GM21717 (cell line): ENCODE measurements at regions not wholly inside any gene's neighbourhood (a gene's known extent, or its start where the extent isn't known, plus 50 kb on each side); places are given as distances from the start of the nearest gene placed in this dataset.

Experiments
- ATAC-seq: cut with Tn5 transposase; IDR thresholded peaks from one replicate; pipeline ENCODE4 v1.9.1; 2021; ENCODE audit warnings: mild to moderate bottlenecking, moderate library complexity; ENCODE audit not compliant: unreplicated experiment

DNA sequence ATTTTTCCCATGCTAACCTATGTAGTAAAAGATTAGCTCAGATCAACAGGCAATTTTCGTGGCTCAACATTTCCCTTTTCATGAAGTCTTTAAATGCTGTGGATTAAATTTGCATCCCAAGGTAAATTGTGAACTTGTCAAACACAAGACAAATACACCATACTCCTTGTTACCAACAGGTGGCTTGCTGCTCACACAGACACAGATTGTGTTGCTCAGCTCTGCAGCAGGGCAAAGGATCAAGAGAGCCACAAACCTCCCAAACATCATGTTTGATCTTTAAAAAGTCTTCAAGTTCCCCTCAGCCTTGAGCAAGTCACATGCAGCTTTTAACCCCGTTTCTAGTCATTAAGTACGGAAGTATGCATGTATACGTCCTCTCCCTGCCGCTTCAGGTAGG is 119.6 kb upstream of the CNTNAP4 start:
- ATAC-seq: no peak

DNA sequence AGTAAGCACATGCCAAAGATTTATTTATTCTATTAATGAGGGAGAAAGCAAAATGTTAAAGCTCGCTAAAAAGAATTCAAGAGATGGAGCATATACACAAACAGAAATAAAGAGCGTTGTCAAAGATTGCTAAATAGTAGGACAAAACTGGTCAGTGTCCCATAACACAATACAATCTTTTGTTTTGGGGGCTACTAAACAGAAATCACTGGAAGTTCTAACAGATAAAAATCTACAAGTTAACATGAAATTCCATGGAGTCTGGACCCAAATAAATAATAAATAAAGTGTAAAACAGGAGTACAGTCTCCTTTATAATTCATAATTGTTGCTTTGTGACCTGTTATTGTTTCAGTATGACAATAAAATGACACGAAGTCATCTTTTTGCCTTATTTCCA is 115.2 kb upstream of the CNTNAP4 start:
- no peak for ATAC-seq

DNA sequence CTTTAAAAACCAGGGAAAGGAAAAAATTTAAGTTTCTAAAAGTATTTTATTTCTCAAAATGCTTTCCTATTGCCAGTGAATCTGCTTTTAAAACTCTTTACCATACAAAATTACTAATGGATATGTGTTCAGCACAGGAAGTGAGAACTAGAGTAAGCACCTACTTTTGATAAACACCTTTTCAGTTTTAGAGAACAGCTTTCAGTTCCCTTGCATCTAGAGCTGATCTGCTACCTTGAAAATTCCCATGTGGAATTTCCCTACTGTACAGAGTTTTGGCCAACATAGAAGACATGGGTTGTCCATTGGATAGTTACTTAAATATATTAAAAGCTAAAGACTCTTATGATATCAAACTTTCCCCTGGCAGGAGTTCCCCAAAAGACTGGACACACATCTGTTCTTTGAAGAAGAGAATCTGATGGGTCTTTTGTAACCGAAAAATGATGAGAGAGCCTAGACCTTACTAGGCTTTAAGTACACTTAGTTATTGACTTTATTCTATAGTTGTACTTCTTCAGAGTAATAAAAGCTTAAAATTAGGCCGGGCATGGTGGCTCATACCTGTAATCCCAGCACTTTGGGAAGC is 112.1 kb upstream of the CNTNAP4 start:
- peak; percentile 62 for ATAC-seq

DNA sequence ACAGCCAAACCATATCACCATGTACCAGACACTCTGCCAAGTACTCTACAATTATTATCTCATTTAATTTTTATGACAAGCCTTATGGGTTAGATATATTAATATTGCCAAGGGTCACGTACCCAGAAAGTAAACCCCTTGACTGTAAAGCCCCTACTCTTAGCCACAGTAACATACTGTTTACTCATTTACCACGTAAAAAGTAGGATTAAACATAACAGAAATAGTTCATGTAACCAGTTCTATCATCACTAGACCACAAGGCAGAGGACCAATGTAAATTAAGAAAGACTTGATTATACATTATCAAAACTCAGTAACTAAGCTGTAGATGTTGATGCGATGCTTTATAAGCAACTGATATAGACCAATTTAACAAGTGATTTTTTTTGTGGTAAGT is 101.5 kb upstream of the CNTNAP4 start:
- no peak for ATAC-seq

DNA sequence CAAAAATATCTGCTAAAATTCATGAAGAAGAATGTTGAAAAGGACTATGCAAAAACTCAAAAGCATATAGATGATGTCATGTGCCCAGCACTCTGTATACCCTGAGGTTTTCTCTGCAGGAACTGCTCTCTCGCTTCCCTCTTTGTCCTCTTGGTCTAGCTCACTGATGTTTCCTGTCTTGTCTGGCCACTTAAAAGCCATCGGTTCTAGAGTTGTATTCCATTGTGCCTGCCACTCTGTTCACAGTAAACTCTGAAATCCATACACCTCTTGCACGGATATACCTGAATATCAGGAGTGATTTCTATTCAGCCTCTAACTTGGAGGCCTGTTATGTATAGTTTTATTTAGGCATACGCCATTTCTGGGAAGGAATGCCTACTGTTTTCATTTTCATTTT is 101.0 kb upstream of the CNTNAP4 start:
- ATAC-seq: peak; percentile 97

DNA sequence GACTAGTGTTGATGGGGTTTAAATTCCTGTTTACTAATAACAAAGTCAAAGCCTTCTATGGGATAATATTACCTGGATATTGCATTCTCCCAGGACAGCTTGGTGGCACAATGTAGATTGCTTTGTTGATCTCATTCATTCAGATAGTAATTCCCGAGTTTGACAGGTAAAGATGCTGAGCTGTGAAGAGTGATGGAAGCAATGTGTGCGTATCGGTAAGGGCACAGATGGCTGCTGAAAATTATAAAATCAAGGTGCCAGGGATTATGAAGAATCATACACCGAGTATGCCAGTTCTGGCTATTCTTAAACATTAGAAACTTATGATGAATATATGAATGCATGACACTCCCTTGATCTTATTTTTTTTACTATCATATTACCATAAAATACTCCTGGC is 100.6 kb upstream of the CNTNAP4 start:
- ATAC-seq: no peak

DNA sequence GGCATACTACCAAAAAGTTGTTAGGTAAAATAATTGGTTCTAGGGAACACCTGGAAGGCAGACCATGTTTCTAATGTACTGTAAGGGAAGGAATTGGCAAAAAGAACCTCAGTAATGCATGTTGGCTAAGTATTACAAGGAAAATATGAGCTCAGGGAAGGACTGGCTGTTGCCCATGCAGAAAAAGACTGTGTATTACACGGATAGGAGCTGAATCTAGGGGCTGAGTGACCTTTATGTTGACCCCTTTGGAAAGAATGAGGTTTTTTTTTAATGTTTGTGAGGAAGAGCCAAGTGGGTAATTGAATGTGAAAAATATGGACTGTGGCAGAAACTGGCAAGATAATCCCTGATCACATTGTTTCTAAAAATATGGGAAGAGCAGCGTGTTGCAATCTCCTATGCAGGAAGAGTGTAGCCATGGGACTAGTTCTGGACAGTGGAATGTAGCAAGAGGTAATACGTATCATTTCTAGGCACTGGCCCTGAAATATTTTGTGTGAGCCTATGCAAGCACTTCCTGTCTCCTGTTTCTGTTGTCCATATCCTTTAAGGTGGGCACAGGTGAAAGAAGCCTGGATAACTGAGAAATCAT is 95.1 kb upstream of the CNTNAP4 start:
- no peak for ATAC-seq

DNA sequence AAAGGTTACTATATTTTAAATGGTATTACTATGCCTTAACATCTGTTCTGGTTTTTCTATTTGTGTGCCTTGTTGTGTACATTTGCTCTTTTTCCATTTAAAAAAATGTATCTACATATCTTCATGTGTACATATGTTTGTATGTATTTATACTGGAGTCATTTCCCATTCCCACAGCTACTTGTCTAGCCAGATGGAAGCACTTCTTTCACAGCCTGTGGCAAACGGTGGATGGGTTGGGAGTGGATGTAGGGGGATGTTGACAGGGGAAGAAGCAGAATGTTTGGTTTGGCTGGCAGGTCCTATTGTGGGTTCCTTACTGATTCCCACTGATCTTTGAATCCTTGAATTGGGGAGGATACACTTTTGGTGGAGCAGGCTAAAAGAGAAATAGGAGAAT is 93.6 kb upstream of the CNTNAP4 start:
- ATAC-seq: no peak

DNA sequence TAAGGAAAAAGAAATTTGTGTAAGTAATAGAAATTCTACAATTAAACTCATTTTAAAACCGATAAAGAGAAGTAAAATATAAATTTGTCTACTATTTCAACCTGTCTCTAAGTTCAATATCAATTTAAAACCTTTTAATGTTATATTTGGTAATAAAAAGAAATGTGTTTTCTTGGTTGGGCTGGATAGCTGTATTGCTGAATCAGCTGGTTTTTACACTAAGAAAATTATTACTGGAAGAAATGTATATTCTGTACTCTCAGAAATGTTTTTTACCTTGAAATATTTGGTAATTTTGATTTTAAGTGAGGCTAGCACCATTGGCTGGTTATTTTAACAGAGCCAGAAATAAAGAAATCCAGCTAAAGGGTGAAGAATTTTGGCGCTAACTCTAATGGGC is 87.1 kb upstream of the CNTNAP4 start:
- no peak for ATAC-seq

DNA sequence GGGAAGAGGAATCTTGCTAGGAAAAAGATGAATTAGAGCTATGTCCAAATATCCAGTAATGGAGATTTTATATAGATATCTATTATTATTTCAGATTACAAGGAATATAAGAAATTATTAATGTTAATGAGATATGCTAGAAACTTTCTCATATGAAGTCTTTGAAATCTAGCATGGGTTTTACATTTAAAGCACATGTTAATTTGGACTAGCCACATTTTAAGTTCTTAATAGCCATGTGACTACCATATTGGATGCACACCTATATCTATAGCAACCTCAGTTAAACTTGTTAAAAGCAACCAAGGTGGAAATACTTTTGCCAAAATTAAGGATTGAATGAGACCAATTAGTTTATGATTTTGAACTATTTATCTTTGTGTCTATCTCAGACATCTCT is 86.7 kb upstream of the CNTNAP4 start:
- no peak for ATAC-seq

DNA sequence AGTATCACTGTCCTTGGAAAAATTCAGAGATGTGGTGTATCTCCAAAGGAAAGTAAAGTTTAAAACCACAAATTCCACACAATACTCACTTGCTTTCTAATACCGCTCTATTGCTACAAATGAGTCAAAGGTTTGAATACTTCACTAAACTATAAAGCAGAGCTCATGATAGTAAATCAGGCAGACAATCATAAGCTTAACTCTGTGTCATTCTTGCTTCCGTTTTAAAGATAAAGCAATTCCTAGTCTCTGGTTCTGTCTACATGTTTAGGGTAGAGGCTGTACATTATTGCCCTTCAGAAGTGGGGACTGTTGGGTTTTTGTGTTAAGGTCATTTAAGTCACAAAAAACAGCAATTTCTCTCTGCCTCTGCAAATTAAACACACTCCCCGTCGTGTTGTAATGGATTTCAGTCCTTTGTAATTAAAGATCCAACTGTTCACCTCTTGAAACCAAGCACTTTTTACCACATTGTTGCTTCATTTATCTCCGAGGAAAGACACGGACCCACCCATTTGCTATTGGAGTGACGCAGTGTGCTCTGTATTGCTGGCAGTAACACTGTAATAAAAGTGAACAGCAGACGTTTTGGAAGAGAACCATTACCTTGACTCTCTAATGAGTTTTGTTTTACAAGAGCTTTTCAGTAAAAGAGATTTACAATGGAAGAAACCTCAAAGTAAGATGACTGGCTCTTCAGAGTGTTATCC is 83.1 kb upstream of the CNTNAP4 start:
- ATAC-seq: no peak

DNA sequence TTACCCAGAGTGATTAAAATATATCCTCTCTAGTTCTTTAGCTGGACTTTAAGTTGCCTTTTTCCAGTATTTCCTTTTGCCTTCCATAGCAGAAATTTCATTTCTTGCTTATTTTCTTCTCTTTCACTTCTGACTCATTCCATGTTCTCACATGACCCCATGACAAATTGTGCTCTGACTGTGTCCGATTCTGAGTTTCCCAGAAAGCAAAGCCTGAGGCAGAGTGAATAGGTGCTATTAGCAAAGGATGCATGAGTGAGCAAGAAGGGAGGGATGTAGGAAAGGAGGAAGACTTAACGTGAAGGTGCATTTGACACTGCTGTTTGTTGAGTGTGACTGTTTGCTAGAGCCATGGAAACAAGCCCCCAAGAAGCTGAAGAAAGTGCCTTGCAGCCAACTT is 82.6 kb upstream of the CNTNAP4 start:
- no peak for ATAC-seq

DNA sequence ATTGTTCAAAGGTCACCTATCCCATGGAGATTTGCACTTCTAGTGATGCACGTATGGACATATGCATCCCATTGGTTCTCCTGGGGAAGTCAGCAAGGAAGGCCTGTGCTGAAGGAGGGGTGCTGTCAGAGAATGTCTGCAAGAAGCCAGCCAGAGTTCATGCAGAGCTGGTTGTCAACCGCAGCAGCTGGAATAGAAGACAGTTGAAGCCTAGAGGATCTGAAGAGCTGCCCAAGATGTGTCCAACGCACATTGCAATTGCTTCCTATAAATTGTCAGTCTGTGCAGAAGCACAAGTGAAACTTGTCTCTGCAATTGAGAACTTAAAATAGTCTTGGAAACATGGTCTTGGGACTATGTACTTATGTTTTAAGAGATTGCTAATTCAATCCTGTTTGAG is 82.1 kb upstream of the CNTNAP4 start:
- no peak for ATAC-seq

DNA sequence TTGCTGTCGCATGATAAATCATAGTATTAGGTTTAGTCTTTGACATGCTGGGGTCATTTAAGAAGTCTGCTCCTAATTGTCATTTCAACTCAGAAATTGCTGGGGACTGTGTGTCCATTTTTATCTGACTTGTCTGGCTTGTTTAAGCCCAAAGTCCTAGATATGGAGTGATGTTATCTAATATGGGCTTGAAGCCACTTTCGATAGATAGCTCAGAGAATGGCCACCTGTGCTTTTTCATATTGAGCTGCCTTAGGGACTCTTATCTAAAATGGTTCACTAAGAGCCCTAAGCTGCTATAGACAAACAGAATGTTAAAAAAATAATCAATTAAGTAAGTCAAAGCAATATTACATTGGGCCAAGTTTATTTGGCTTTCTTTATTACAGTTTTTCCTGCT is 81.6 kb upstream of the CNTNAP4 start:
- no peak for ATAC-seq

DNA sequence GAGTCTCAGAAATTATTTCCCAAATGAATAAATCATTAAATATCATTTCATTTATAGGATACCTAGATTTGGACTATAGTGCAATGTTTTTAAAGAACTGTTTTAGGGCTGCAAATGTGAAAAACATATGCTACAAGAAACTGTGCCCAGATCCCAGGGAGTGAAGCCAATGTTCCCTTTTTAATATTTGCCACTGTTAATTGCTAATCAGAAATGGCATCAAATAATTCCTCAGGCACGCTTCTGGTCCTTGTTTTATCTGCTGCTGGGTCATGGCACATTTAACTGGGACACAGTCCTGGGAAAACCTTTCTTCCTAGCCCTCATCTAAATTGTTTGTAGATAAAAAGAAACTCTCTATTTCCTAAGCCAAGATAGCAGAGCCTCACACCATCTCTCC is 79.3 kb upstream of the CNTNAP4 start:
- ATAC-seq: no peak

DNA sequence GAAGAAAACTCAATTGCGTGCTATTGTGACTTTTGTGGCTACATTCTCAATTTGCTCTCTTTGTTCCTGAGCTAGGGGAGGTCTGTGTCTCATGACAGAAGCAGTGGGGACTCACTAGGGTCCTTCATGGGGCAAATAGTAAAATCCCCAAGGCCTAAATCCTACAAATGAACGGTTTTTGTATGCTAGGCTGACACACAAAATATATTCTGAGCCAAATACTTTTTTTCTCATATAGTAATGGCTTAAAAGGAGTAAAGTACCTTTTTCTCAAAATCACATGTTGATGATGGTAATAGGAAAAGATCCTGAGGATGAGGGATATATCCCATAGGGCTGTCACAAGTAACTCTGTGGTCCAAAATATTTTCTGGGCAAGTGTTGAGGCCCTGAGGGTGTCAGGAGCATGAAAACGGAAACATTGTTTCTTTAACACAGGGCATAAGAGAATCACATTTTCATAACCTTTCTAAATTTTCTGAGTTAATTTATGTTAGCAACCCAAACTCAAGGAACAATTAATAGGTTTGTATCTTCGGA is 77.5 kb upstream of the CNTNAP4 start:
- no peak for ATAC-seq

DNA sequence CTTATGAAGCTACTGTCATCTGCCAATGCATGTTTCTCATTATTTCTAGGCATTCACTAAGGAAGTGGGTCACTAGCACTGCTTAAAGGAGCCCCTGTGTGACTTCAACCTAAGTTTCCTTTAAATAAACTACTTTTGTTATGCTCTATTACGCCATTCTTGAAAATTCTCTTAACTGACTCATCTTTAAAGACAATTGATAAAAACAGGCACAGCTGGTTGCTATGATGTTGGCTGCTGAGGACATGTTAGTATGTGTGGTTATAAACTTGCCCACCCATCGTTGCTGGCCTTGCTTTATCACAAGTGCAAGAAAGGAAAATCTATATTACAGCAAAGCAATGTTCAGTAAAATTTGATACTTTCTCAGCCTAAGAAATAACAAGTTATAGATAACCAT is 75.8 kb upstream of the CNTNAP4 start:
- ATAC-seq: no peak

DNA sequence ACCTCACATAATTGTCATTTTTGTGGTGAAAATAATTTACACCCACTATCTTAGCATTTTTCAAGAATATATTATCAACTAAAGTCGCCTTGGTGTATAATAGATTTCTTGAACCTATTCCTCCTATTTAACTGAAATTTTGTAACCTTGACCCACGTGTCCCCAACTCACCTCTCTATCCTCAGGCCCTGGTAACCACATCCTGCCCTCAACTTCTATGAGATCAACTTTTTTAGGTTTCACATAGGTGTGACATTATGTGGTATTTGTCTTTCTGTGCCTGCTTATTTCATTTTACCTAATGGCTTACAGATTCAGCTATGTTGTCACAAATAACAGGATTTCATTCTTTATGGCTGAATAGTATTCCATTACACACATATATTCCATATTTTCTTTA is 73.0 kb upstream of the CNTNAP4 start:
- no peak for ATAC-seq

DNA sequence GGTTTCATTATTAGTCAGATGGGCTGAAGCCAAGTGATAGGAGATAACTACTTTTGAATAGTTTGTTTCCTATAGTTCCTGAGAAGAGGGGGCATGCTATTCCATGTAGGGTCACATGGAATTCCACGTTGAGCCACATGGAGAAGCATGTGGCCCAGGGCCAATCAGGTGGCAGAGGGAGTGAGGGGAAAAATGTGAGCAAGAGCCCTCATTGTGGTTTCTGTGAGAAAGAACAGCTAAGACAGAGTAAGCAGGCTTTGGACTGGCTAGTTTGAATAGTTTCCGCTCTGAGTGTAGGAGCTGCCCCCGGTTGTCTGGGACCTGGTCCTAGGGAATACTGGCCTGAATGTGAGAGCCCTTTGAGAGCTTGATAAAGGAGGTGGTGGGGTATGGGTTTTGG is 69.9 kb upstream of the CNTNAP4 start:
- ATAC-seq: no peak

DNA sequence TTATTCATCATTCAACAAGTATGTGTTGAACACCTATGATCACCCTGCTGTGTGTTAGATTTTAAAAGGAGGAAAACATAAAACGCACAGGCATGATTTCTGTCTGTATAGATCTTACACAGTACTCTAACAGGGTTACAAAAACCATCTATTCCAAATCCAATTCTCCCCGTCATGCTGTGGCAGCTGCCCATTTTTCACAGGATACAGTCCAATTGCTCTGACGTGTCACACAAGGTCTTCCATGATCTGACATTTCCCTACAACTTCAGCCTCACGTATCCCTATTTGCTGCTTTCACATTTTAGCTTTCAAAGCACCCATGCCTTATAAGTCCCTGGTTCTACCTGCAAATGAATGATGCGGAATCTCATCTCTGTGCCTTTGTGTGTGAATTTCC is 67.0 kb upstream of the CNTNAP4 start:
- ATAC-seq: no peak

DNA sequence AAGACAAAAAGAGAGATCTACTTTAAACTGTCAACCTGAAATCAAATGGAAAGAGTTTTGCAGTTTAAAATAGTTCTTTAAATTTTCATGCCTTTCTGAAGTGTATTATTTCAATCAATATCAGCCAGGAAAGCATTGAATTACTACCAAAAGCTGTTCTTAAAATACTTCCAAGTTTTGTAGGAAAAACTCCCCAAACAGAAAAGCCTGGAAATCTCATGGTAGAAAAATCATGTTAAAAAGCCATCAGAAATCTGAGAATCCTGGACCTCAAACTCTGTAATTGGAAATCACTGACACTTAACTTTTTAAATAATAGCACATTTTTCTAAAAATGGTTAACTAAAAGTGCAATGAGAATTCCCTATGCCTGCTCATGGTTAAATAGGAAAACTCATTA is 63.3 kb upstream of the CNTNAP4 start:
- ATAC-seq: no peak

DNA sequence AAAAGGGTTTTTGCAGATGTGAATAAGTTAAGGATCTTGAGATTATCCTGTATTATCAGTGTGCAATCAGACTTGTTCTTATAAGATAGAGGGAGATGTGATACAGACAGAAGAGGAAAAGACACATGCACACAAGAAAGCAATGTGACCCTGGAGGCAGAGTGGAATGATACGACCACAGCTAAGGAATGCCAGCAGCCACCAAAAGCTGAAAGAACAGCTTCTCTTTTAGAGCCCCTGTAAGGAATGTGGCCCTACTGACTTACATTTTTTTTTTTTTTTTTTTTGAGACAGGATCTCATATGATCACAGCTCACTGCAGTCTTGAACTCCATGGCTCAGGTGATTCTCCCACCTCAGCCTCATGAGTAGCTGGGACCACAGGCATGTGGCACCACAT is 62.3 kb upstream of the CNTNAP4 start:
- no peak for ATAC-seq
